C1 segment of cervical spinal cord (tissue), 14 donors: ENCODE measurements at regions not wholly inside any gene's neighbourhood (a gene's known extent, or its start where the extent isn't known, plus 50 kb on each side); places are given as distances from the start of the nearest gene placed in this dataset.

Experiments used
- DNase-seq, 14 donors: peaks; one replicate each; lab custom pipeline; 2025; lab: John Stamatoyannopoulos, UW

GRCh38 chr2:220961143-220961860 is 610.8 kb downstream of the EPHA4 start:
- DNase-seq, result no peak

GRCh38 chr2:220962556-220962955 is 609.5 kb downstream of the EPHA4 start:
- DNase-seq, result no peak

GRCh38 chr2:220963076-220963475 is 609.0 kb downstream of the EPHA4 start:
- no peak for DNase-seq

- no peak for DNase-seq
These were observed 608.2 kb downstream of the EPHA4 start for GRCh38 chr2:220963930-220964329.

- DNase-seq, result no peak
These were observed 605.5 kb downstream of the EPHA4 start for GRCh38 chr2:220966636-220967035.

- no peak for DNase-seq
These were observed 602.8 kb downstream of the EPHA4 start for GRCh38 chr2:220969348-220969747.

GRCh38 chr2:220980966-220981675 is 591.0 kb downstream of the EPHA4 start:
- DNase-seq, result no peak

GRCh38 chr2:220981926-220982325 is 590.2 kb downstream of the EPHA4 start:
- no peak for DNase-seq

- no peak for DNase-seq
These were observed 586.5 kb downstream of the EPHA4 start for GRCh38 chr2:220985561-220985960.

- DNase-seq, result no peak
These were observed 584.3 kb downstream of the EPHA4 start for GRCh38 chr2:220987839-220988238.

GRCh38 chr2:220991972-220992371 is 580.1 kb downstream of the EPHA4 start:
- DNase-seq, result no peak

- no peak for DNase-seq
These were observed 577.3 kb downstream of the EPHA4 start for GRCh38 chr2:220994846-220995245.

GRCh38 chr2:220995581-220995980 is 576.5 kb downstream of the EPHA4 start:
- no peak for DNase-seq

GRCh38 chr2:220998156-220998555 is 573.9 kb downstream of the EPHA4 start:
- DNase-seq, result no peak

GRCh38 chr2:220999356-220999755 is 572.7 kb downstream of the EPHA4 start:
- DNase-seq, result no peak

GRCh38 chr2:221001381-221001801 is 570.7 kb downstream of the EPHA4 start:
- no peak for DNase-seq

- DNase-seq, result no peak
These were observed 569.9 kb downstream of the EPHA4 start for GRCh38 chr2:221002101-221002685.

- DNase-seq, result no peak
These were observed 566.8 kb downstream of the EPHA4 start for GRCh38 chr2:221005338-221005737.

GRCh38 chr2:221006084-221006483 is 566.0 kb downstream of the EPHA4 start:
- no peak for DNase-seq

GRCh38 chr2:221016551-221016950 is 555.6 kb downstream of the EPHA4 start:
- DNase-seq, result no peak

- no peak for DNase-seq
These were observed 553.8 kb downstream of the EPHA4 start for GRCh38 chr2:221018262-221018661.

GRCh38 chr2:221019668-221020067 is 552.4 kb downstream of the EPHA4 start:
- DNase-seq, result no peak

GRCh38 chr2:221022554-221022953 is 549.5 kb downstream of the EPHA4 start:
- no peak for DNase-seq
